NCI-H524 treated with DMSO at 0.1 percent for 48 hours (cell line): ENCODE measurements at regions not wholly inside any gene's neighbourhood (a gene's known extent, or its start where the extent isn't known, plus 50 kb on each side); places are given as distances from the start of the nearest gene placed in this dataset.
"Not testable (repeated sequence)": the region's sequence is repeated elsewhere in the genome, so short reads cannot be mapped to it uniquely, and the experiment has no call there.

Experiments
- DNase-seq: peaks from one replicate; lab custom pipeline; 2025; lab: John Stamatoyannopoulos, UW

- no peak for DNase-seq
Measured at GRCh38 chr18:78790960-78791359, 188.7 kb upstream of the SALL3 start.

- DNase-seq, result no peak
Measured at GRCh38 chr18:78792094-78792493, 187.5 kb upstream of the SALL3 start.

- DNase-seq, result no peak
Measured at GRCh38 chr18:78792736-78793135, 186.9 kb upstream of the SALL3 start.

GRCh38 chr18:78793313-78794070 is 186.1 kb upstream of the SALL3 start:
- DNase-seq, result no peak

- DNase-seq, result no peak
Measured at GRCh38 chr18:78794071-78794430, 185.6 kb upstream of the SALL3 start.

GRCh38 chr18:78796693-78797455 is 182.7 kb upstream of the SALL3 start:
- no peak for DNase-seq

GRCh38 chr18:78797499-78797898 is 182.1 kb upstream of the SALL3 start:
- DNase-seq, result no peak

- no peak for DNase-seq
Measured at GRCh38 chr18:78798402-78799175, 181.0 kb upstream of the SALL3 start.

GRCh38 chr18:78799382-78800089 is 180.1 kb upstream of the SALL3 start:
- no peak for DNase-seq

- not testable (repeated sequence) for DNase-seq
Measured at GRCh38 chr18:78800102-78800851, 179.3 kb upstream of the SALL3 start.

GRCh38 chr18:78801011-78801410 is 178.6 kb upstream of the SALL3 start:
- no peak for DNase-seq

- DNase-seq, result no peak
Measured at GRCh38 chr18:78803104-78803503, 176.5 kb upstream of the SALL3 start.

GRCh38 chr18:78804206-78805030 is 175.2 kb upstream of the SALL3 start:
- no peak for DNase-seq

GRCh38 chr18:78805840-78806239 is 173.8 kb upstream of the SALL3 start:
- no peak for DNase-seq

- no peak for DNase-seq
Measured at GRCh38 chr18:78807668-78808067, 171.9 kb upstream of the SALL3 start.

GRCh38 chr18:78809845-78810244 is 169.8 kb upstream of the SALL3 start:
- DNase-seq, result no peak

- no peak for DNase-seq
Measured at GRCh38 chr18:78810706-78811105, 168.9 kb upstream of the SALL3 start.

GRCh38 chr18:78812067-78812466 is 167.6 kb upstream of the SALL3 start:
- no peak for DNase-seq

GRCh38 chr18:78813156-78813555 is 166.5 kb upstream of the SALL3 start:
- no peak for DNase-seq

GRCh38 chr18:78813936-78814710 is 165.5 kb upstream of the SALL3 start:
- DNase-seq, result no peak
